ENCODE measurements at regions not wholly inside any gene's neighbourhood (a gene's known extent, or its start where the extent isn't known, plus 50 kb on each side); places are given as distances from the start of the nearest gene placed in this dataset.

DNA sequence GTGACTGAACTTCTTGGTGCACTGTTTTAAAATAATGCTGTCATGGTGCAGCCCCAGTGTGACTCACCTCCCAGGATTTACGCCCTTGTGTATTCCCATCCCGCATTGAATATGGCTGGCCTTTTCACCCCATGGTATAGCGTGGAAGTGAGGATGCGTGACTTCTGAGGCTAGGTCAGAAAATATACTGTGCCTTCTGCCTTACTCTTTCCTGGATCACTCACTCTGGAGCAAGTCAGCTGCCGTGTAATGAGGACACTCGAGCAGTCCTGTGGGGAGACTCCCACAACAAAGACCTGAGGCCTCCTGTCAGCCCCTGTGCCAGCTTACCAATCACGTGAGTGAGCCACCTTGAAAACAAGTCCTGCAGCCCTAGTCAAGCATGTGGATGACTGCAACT, 471.9 kb upstream of the KIRREL3 start:
- no peaks in the 10 kb centered on the region for H3K9me3 ChIP-seq (ENCODE audit: low read length)
- no peaks in the 10 kb centered on the region for H3F3A ChIP-seq (ENCODE audit: insufficient read depth, low read length, poor library complexity, severe bottlenecking)
- no peak overlapping the region for H3K4me3 ChIP-seq (ENCODE audit: low read length)
- no peaks in the 10 kb centered on the region for H4K20me1 ChIP-seq (ENCODE audit: insufficient read depth)
- no peak overlapping the region for H3K27ac ChIP-seq (ENCODE audit: low read length)
- no peak overlapping the region for H2AFZ ChIP-seq (ENCODE audit: low read depth, low read length)
- H3K9ac ChIP-seq (ENCODE audit: low read length), result no peak overlapping the region
- no peaks in the 10 kb centered on the region for H3K9me2 ChIP-seq (ENCODE audit: insufficient read depth, low read length)
- TF ChIP-seq MXI1 (conservative IDR thresholded peaks at IDR 0.05; ENCODE audit: poor library complexity, severe bottlenecking) (no peak), TAF1 (IDR thresholded peaks at IDR 0.05; ENCODE audit: low read depth) (no peak), POLR2AphosphoS5 (IDR thresholded peaks at IDR 0.05) (no peak), RAD21 (conservative IDR thresholded peaks at IDR 0.05) (no peak), EP300 (conservative IDR thresholded peaks at IDR 0.05; ENCODE audit: poor library complexity, severe bottlenecking) (no peak), EZH2 (IDR thresholded peaks at IDR 0.05; ENCODE audit: borderline replicate concordance, insufficient read depth, low read length, poor library complexity, severe bottlenecking) (no peak), SMC3 (conservative IDR thresholded peaks at IDR 0.05; ENCODE audit: poor library complexity) (no peak)
- TF ChIP-seq, protein P1, sequence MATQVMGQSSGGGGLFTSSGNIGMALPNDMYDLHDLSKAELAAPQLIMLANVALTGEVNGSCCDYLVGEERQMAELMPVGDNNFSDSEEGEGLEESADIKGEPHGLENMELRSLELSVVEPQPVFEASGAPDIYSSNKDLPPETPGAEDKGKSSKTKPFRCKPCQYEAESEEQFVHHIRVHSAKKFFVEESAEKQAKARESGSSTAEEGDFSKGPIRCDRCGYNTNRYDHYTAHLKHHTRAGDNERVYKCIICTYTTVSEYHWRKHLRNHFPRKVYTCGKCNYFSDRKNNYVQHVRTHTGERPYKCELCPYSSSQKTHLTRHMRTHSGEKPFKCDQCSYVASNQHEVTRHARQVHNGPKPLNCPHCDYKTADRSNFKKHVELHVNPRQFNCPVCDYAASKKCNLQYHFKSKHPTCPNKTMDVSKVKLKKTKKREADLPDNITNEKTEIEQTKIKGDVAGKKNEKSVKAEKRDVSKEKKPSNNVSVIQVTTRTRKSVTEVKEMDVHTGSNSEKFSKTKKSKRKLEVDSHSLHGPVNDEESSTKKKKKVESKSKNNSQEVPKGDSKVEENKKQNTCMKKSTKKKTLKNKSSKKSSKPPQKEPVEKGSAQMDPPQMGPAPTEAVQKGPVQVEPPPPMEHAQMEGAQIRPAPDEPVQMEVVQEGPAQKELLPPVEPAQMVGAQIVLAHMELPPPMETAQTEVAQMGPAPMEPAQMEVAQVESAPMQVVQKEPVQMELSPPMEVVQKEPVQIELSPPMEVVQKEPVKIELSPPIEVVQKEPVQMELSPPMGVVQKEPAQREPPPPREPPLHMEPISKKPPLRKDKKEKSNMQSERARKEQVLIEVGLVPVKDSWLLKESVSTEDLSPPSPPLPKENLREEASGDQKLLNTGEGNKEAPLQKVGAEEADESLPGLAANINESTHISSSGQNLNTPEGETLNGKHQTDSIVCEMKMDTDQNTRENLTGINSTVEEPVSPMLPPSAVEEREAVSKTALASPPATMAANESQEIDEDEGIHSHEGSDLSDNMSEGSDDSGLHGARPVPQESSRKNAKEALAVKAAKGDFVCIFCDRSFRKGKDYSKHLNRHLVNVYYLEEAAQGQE (IDR thresholded peaks at IDR 0.05; ENCODE audit: borderline replicate concordance), result no peak
- TF ChIP-seq, protein P2, sequence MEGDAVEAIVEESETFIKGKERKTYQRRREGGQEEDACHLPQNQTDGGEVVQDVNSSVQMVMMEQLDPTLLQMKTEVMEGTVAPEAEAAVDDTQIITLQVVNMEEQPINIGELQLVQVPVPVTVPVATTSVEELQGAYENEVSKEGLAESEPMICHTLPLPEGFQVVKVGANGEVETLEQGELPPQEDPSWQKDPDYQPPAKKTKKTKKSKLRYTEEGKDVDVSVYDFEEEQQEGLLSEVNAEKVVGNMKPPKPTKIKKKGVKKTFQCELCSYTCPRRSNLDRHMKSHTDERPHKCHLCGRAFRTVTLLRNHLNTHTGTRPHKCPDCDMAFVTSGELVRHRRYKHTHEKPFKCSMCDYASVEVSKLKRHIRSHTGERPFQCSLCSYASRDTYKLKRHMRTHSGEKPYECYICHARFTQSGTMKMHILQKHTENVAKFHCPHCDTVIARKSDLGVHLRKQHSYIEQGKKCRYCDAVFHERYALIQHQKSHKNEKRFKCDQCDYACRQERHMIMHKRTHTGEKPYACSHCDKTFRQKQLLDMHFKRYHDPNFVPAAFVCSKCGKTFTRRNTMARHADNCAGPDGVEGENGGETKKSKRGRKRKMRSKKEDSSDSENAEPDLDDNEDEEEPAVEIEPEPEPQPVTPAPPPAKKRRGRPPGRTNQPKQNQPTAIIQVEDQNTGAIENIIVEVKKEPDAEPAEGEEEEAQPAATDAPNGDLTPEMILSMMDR (IDR thresholded peaks at IDR 0.05; ENCODE audit: poor library complexity, severe bottlenecking), result no peak
- no peaks in the 10 kb centered on the region for H3K79me2 ChIP-seq (replicated peaks; ENCODE audit: insufficient read depth, low read length)
- no peaks in the 10 kb centered on the region for H3K27me3 ChIP-seq (ENCODE audit: insufficient read depth, low read depth, low read length)
- no peaks in the 10 kb centered on the region for H3K36me3 ChIP-seq (ENCODE audit: insufficient read depth, low read length)
- no peak overlapping the region for H3K4me2 ChIP-seq (ENCODE audit: low read length)

DNA sequence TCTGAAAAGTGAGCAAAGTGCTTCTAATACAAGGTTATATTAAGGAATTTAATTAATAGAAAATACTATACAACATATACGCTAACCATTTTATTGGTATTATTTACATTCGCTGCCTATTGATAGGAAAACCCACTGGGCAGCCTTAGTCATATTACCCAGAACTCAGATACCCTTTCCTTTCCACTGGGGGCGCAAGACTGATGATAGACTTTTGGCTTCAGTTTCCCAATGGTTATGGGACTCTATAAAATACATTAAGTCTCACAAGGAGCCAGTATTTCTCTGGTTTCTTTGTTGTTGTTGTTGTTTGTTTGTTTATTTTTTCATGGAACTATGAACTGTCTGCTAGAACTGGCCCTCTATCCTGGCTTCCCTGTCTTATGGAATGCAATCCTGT, 471.1 kb upstream of the KIRREL3 start:
- Histone ChIP-seq H4K20me1 (ENCODE audit: insufficient read depth) (no peaks in the 10 kb centered on the region), H3K27me3 (ENCODE audit: insufficient read depth, low read depth, low read length) (no peaks in the 10 kb centered on the region)
- TF ChIP-seq POLR2AphosphoS5 (IDR thresholded peaks at IDR 0.05) (no peak), EZH2 (IDR thresholded peaks at IDR 0.05; ENCODE audit: borderline replicate concordance, insufficient read depth, low read length, poor library complexity, severe bottlenecking) (no peak), RAD21 (conservative IDR thresholded peaks at IDR 0.05) (no peak), EP300 (conservative IDR thresholded peaks at IDR 0.05; ENCODE audit: poor library complexity, severe bottlenecking) (no peak), MXI1 (conservative IDR thresholded peaks at IDR 0.05; ENCODE audit: poor library complexity, severe bottlenecking) (no peak), SMC3 (conservative IDR thresholded peaks at IDR 0.05; ENCODE audit: poor library complexity) (no peak), TAF1 (IDR thresholded peaks at IDR 0.05; ENCODE audit: low read depth) (no peak)
- TF ChIP-seq, protein P2 (IDR thresholded peaks at IDR 0.05; ENCODE audit: poor library complexity, severe bottlenecking), result no peak
- TF ChIP-seq, protein P1 (IDR thresholded peaks at IDR 0.05; ENCODE audit: borderline replicate concordance), result no peak

More for the DNA sequence above, 471.1 kb upstream of the KIRREL3 start:
- Histone ChIP-seq H3K79me2 (replicated peaks; ENCODE audit: insufficient read depth, low read length) (no peaks in the 10 kb centered on the region), H3K9me2 (ENCODE audit: insufficient read depth, low read length) (no peaks in the 10 kb centered on the region), H3K9me3 (ENCODE audit: low read length) (no peaks in the 10 kb centered on the region), H3K27ac (ENCODE audit: low read length) (no peak overlapping the region), H3K4me2 (ENCODE audit: low read length) (no peak overlapping the region), H3K9ac (ENCODE audit: low read length) (no peak overlapping the region), H3K36me3 (ENCODE audit: insufficient read depth, low read length) (no peaks in the 10 kb centered on the region), H2AFZ (ENCODE audit: low read depth, low read length) (no peak overlapping the region), H3F3A (ENCODE audit: insufficient read depth, low read length, poor library complexity, severe bottlenecking) (no peaks in the 10 kb centered on the region), H3K4me3 (ENCODE audit: low read length) (no peak overlapping the region)
